Stomach smooth muscle (tissue), 2 donors: ENCODE measurements at regions not wholly inside any gene's neighbourhood (a gene's known extent, or its start where the extent isn't known, plus 50 kb on each side); places are given as distances from the start of the nearest gene placed in this dataset.

Experiments
- H3K27ac ChIP-seq: one replicate; pipeline ENCODE4 v1.7.0; 2013; ENCODE audit warnings: mild to moderate bottlenecking, low read length, inconsistent platforms
- H3K27me3 ChIP-seq, 2 donors: one replicate each; pipeline ENCODE4 v1.7.0; 2013; ENCODE audit warnings: low read length in 2 of 2; ENCODE audit not compliant: insufficient read depth in 2 of 2, control insufficient read depth in 1 of 2
- H3K36me3 ChIP-seq, 2 donors: one replicate each; pipeline ENCODE4 v1.7.0; 2013; ENCODE audit warnings: low read length in 2 of 2; ENCODE audit not compliant: control insufficient read depth in 2 of 2, insufficient read depth in 2 of 2
- H3K4me1 ChIP-seq: one replicate; pipeline ENCODE4 v1.7.0; 2013; ENCODE audit warnings: low read length; ENCODE audit not compliant: control insufficient read depth, insufficient read depth
- H3K4me3 ChIP-seq, 2 donors: one replicate each; pipeline ENCODE4 v1.7.0; 2013; ENCODE audit warnings: low read length in 2 of 2
- H3K9ac ChIP-seq, 2 donors: one replicate each; pipeline ENCODE4 v1.7.0; 2013; ENCODE audit warnings: low read length in 2 of 2, mild to moderate bottlenecking in 1 of 2
- H3K9me3 ChIP-seq, 2 donors: one replicate each; pipeline ENCODE4 v1.7.0; 2013; ENCODE audit warnings: low read length in 2 of 2; ENCODE audit not compliant: control insufficient read depth in 2 of 2
- donor health status: healthy.
- donor health status: Pancreatic carcinoma.

DNA sequence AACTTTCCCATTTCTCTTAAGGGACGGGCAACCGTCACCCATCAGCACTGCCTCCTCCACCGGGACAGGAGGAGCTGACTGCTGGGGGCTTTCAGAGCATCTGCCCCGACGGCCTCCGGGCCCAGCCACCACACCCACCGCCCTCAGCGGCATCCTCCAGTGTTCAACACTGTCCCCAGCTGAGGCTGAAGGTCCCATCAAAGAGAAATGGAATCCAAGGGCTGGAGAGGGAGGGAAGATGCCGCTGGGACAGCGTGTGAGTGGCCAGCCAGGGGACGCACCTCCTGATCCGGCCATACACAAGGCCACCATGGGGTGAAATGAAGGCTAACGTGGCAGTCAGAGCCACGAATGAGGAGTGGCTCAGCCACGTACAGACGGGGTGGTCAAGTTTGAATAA, 153.6 kb upstream of the PPP2R2D start:
- H3K4me3 ChIP-seq, result no peak overlapping the region
- H3K9ac ChIP-seq, result no peak overlapping the region
- peaks cover 3% of the 10 kb centered on the region for H3K4me1 ChIP-seq
- H3K36me3 ChIP-seq, result no peaks in the 10 kb centered on the region
- H3K27ac ChIP-seq, result no peak overlapping the region
- H3K9me3 ChIP-seq, result no peaks in the 10 kb centered on the region
- peaks cover 0 to 14% of the 10 kb centered on the region in 2 donors for H3K27me3 ChIP-seq

DNA sequence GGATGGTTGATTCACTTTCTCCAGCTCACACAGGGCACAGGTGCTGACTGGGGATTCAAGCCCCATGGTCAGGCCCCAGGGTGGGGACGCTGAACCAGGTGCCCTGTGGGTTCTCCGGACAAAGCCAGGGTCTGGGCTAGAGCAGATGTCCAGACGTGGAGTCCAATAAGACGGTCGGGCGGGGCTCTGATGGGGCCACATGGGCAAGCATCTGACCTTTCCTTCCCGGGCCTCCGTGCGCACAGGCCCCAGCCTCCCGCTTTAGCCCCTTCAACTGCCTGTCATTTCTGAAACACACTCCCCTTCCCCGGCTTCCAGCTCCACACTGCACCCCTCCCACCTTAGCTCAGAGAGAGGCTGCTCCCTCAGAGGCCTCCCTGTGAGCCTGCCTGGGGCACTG, 153.0 kb upstream of the PPP2R2D start:
- Histone ChIP-seq H3K4me3 (no peak overlapping the region), H3K27me3 (peaks cover 0 to 14% of the 10 kb centered on the region in 2 donors), H3K36me3 (no peaks in the 10 kb centered on the region), H3K27ac (no peak overlapping the region), H3K9me3 (no peaks in the 10 kb centered on the region), H3K9ac (no peak overlapping the region), H3K4me1 (peaks cover 3% of the 10 kb centered on the region)

DNA sequence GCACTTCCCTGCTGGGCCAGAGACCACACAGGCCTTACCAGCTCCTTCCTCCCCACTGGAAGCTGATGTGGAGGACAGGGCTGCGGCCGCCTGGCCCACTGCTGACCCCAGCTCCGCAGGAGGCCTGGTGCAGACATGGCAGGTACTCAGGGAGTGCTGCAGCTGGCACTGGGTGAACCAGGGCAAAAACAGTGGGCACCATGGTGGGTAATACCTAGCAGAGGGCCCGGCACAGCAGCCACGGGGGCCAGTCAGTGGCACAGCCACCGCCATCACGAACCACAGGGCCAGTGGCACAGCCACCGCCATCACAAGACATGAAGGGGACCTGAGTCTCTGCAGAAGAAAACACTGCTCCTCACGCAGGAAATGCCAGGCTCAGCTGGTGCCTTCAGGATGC, 152.6 kb upstream of the PPP2R2D start:
- no peak overlapping the region for H3K27ac ChIP-seq
- H3K9ac ChIP-seq, result no peak overlapping the region
- no peak overlapping the region for H3K4me3 ChIP-seq
- H3K36me3 ChIP-seq, result no peaks in the 10 kb centered on the region
- peaks cover 0 to 14% of the 10 kb centered on the region in 2 donors for H3K27me3 ChIP-seq
- H3K9me3 ChIP-seq, result no peaks in the 10 kb centered on the region
- H3K4me1 ChIP-seq, result peaks cover 3% of the 10 kb centered on the region

DNA sequence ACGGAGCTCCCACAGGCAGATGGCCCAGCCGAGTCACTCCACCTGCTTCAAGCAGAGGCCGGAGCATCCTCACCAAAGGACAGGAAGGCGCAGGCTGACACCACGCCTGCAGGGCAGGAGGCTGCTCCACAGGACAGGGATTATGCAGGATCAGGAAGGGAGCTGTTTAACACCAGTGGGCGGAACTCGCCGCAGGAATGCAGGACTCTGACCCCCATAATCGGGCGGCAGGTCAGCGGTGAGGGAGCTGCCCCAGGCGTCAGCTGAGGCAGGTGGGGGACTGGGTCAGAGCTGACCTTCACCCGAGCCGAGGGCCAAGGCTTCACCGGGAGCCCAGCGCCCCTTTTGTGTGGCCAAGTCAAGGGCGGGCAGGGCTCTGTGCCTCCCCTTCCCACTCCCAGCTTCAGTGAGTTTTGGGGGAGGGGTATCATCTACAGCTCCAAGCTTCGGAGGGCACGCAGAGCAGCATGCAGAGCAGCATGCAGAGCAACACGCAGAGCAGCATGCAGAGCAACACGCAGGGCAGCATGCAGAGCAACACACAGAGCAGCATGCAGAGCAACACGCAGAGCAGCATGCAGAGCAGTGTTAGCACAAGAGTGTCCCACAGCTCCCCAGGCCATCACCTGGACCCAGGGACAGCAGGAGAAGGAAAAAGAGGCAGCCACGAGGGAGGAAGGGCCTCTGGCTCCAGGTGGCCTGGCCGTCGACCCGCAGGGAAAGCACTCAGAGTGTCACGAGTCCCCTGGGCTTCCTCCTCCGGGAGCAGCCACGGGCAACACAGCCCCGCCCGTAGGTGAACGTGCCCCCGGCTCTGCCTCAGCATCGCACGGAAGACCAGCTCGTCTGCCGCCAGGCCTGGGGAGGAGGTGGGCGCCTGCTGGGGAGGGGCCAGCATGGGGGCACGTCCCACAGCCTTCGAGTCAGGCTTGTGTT, 151.7 kb upstream of the PPP2R2D start:
- Histone ChIP-seq H3K4me3 (no peak overlapping the region), H3K9me3 (no peaks in the 10 kb centered on the region), H3K27me3 (peaks cover 0 to 10% of the 10 kb centered on the region in 2 donors), H3K9ac (no peak overlapping the region), H3K36me3 (no peaks in the 10 kb centered on the region), H3K4me1 (peaks cover 2% of the 10 kb centered on the region), H3K27ac (no peak overlapping the region)

DNA sequence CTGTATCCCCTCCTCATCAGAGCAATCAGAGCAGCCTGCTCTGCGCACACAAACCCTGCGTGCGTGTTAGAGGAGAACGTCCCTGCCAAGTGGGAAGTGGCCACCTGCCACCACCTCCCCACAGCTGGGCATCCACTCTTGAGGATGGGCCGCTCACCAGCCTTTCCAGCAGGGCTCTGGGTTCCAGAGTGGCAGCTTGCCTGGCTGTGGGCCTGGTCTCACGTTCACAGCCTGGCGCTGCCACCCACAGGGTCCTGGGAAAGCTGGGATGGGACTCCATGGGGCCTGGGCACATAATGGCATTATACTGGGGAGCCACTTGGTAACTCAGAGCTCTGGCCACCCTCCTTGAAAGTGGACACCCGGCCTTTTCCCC, 151.1 kb upstream of the PPP2R2D start:
- peaks cover 0 to 6% of the 10 kb centered on the region in 2 donors for H3K27me3 ChIP-seq
- H3K27ac ChIP-seq, result no peak overlapping the region
- H3K4me3 ChIP-seq, result no peak overlapping the region
- no peaks in the 10 kb centered on the region for H3K36me3 ChIP-seq
- H3K9me3 ChIP-seq, result no peaks in the 10 kb centered on the region
- no peaks in the 10 kb centered on the region for H3K4me1 ChIP-seq
- no peak overlapping the region for H3K9ac ChIP-seq

DNA sequence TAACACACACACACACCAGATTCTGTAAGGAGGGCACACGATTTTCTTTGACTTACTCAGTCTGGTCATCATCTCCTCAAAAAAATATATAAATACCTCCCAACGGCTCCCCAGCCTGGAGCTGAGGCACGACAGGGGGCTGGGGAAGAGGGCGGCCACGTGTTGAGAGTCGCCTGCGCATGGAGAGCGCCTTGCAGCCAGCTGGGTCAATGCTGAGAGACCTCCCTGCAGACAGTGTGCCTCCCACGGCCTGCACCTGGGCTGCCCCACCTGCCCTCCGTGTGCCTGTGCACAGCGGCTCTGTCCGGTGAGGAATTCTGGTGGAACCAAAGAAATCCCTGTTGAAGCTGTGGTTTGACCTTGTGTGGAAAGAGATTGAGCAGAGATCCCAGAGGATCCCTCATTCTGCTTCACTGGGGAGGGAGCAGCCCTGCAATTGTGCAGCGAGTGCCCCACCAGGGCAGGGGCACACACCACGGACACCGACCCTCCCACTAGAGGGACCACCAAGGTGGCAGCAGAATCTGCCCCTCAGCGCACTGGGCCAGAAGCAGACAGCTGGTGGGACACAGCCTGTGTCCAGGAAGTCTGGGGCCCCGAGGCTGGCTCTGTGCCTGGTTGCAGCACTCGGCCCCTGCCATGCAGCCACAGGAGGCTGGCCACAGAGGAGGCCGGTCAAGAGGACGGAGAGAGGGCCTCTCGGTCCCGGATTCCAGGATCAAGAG, 150.5 kb upstream of the PPP2R2D start:
- Histone ChIP-seq H3K4me1 (no peaks in the 10 kb centered on the region), H3K27ac (no peak overlapping the region), H3K36me3 (no peaks in the 10 kb centered on the region), H3K9ac (no peak overlapping the region), H3K4me3 (no peak overlapping the region), H3K9me3 (no peaks in the 10 kb centered on the region), H3K27me3 (peaks cover 0 to 4% of the 10 kb centered on the region in 2 donors)

DNA sequence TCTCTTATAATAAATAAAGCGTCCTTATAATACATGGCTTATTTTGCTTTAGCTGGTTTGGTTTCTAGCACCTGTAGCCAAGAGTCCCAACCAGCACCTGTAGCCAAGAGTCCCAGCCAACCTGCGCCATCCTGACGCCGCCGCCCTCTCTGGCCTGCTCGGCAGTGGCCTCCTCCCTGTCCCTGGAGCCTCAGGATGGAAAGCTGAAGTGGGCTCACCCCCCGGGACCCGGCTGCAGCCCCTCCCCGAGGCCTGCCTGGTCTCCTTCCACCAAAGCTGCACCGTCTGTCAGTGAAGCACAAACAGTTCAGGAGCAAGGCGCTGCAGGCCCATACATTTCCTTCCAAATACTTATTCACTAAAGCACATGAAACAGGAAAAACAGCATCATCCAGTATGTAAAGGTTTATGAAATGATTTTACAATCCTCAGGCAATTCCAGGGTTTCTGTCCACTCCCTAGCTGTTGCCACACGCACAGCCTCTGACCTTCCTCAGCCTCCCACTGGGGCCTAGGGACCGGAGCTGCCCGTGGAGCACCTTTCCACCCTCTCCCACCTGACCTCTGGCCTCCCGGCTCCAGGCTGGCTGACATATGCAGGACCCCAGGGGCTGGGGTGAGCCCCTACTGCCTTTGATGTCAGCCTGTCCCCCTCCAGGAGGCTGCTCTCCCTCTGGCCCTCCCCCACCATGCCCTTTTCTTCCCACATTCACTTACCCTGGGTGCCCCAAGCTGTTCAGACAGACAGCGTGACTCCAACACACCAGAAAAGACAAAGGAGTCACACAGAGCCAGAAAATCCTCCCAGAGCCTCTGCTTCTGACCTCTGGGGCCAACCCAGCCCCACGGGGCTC, 149.6 kb upstream of the PPP2R2D start:
- no peak overlapping the region for H3K9ac ChIP-seq
- H3K9me3 ChIP-seq, result no peaks in the 10 kb centered on the region
- no peaks in the 10 kb centered on the region for H3K36me3 ChIP-seq
- H3K27me3 ChIP-seq, result no peaks in the 10 kb centered on the region
- no peaks in the 10 kb centered on the region for H3K4me1 ChIP-seq
- no peak overlapping the region for H3K27ac ChIP-seq
- H3K4me3 ChIP-seq, result no peak overlapping the region

DNA sequence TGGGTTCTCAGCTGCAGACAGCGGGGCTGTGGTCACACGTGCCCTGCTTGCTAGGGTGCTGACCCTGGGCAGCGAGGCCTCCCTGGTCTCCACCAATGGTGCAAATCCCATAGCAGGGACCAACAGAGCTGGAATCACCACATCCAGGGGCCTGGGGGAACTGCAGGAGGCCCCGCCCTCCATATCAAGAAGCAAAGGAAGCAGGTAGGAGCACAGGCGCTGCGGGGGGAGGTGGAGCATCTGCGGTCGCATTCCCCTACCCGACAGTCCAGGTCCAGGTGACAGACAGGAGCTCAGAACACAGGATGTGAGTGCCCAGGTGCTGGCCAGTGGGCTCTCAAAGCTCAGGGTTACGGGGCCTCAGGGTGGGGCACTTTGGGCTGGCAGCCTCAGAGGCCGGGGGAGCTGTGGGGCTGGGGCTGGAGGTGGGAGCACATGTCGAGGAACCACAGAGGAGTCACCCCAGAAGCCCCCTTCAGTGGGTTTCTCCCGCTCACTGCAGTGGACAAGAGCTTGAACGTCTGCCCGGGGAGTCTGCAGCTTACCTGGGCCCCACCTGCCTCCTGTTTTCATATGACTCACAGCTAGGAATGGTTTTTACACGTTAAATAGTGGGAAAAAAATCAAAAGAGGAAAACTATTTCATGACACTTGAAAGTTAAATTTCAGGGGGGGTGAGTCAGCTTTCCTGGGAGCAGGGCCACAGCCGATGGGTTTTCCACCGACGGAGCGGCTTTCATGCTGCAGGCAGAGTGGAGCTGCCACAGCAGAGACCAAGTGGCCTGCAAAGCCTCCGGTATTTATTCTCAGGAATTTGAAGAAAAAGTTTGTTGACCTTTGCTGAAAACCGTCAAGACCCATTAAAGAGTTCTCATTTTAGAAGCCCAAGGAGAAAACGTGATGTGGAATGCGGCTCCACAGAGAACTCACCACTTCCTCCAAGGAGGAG, 148.7 kb upstream of the PPP2R2D start:
- Histone ChIP-seq H3K36me3 (no peaks in the 10 kb centered on the region), H3K9me3 (no peaks in the 10 kb centered on the region), H3K9ac (no peak overlapping the region), H3K27ac (no peak overlapping the region), H3K27me3 (no peaks in the 10 kb centered on the region), H3K4me1 (no peaks in the 10 kb centered on the region), H3K4me3 (no peak overlapping the region)

DNA sequence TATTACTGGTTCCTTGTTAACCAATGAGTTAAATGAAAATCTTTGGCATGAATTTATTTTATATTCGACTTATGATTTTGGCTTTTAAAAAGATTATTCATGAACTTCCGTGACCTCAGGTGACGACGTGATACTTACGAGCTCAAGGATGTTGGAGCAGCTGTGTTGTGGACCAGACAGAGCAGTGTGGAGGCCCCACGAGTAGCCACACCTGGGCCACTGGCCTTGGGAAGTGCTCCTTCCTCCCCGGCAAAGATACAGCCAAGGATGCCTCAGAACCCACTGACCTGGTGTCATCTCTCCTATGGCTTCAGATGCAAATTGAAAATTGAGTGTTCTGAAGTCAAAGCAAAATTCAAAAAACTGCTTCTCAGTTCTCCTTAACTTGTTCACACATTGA, 147.5 kb upstream of the PPP2R2D start:
- H3K4me1 ChIP-seq, result no peaks in the 10 kb centered on the region
- no peak overlapping the region for H3K4me3 ChIP-seq
- no peak overlapping the region for H3K27ac ChIP-seq
- H3K36me3 ChIP-seq, result no peaks in the 10 kb centered on the region
- H3K27me3 ChIP-seq, result no peaks in the 10 kb centered on the region
- no peaks in the 10 kb centered on the region for H3K9me3 ChIP-seq
- H3K9ac ChIP-seq, result no peak overlapping the region

DNA sequence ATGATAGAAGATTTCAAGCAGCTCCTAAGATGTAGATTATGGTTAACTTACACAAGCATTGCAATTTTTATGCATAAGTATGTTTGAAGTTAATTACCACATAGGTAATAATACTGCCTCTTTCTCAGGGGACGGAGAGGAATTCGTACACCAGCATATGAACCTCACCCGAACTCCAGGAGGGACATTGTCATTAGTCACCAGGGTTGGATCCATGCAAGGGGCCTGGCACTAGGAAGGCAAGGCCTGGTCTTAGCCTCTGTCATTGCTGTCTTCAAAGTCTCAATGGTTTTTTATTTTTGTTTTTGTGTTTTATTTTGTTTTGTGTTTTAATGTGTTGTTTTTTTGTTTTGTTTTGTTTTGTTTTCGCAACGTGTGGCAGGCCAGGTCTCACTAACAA, 145.6 kb upstream of the PPP2R2D start:
- Histone ChIP-seq H3K36me3 (no peaks in the 10 kb centered on the region), H3K4me1 (no peaks in the 10 kb centered on the region), H3K4me3 (no peak overlapping the region), H3K27ac (no peak overlapping the region), H3K27me3 (no peaks in the 10 kb centered on the region), H3K9ac (no peak overlapping the region), H3K9me3 (no peaks in the 10 kb centered on the region)
